NCI-H524 treated with DMSO at 0.1 percent for 48 hours (cell line): ENCODE measurements at regions not wholly inside any gene's neighbourhood (a gene's known extent, or its start where the extent isn't known, plus 50 kb on each side); places are given as distances from the start of the nearest gene placed in this dataset.

Experiments used
- DNase-seq: peaks from one replicate; lab custom pipeline; 2025; lab: John Stamatoyannopoulos, UW

GRCh38 chr13:111909971-111910671 lies 156.8 kb upstream of the SOX1 start:
- DNase-seq, result no peak

GRCh38 chr13:111911121-111911720 lies 155.7 kb upstream of the SOX1 start:
- DNase-seq, result no peak

GRCh38 chr13:111911754-111912452 lies 155.0 kb upstream of the SOX1 start:
- DNase-seq, result no peak

- no peak for DNase-seq
These were observed 154.5 kb upstream of the SOX1 start for GRCh38 chr13:111912453-111912866.

GRCh38 chr13:111912991-111913760 lies 153.8 kb upstream of the SOX1 start:
- no peak for DNase-seq

- no peak for DNase-seq
These were observed 153.2 kb upstream of the SOX1 start for GRCh38 chr13:111913761-111914140.

- no peak for DNase-seq
These were observed 152.5 kb upstream of the SOX1 start for GRCh38 chr13:111914241-111915103.

GRCh38 chr13:111915104-111915551 lies 151.8 kb upstream of the SOX1 start:
- no peak for DNase-seq

- no peak for DNase-seq
These were observed 150.7 kb upstream of the SOX1 start for GRCh38 chr13:111916201-111916600.

- DNase-seq, result no peak
These were observed 149.9 kb upstream of the SOX1 start for GRCh38 chr13:111917086-111917485.

GRCh38 chr13:111917901-111918300 lies 149.0 kb upstream of the SOX1 start:
- DNase-seq, result no peak

- DNase-seq, result no peak
These were observed 147.7 kb upstream of the SOX1 start for GRCh38 chr13:111919286-111919685.

- DNase-seq, result no peak
These were observed 147.1 kb upstream of the SOX1 start for GRCh38 chr13:111919849-111920248.

- no peak for DNase-seq
These were observed 146.5 kb upstream of the SOX1 start for GRCh38 chr13:111920306-111920931.

- no peak for DNase-seq
These were observed 145.8 kb upstream of the SOX1 start for GRCh38 chr13:111920932-111921705.

- DNase-seq, result no peak
These were observed 144.9 kb upstream of the SOX1 start for GRCh38 chr13:111922086-111922485.

GRCh38 chr13:111923439-111923838 lies 143.5 kb upstream of the SOX1 start:
- DNase-seq, result no peak

- no peak for DNase-seq
These were observed 142.8 kb upstream of the SOX1 start for GRCh38 chr13:111923991-111924677.

- no peak for DNase-seq
These were observed 142.3 kb upstream of the SOX1 start for GRCh38 chr13:111924678-111925075.
